Stimulated activated effector memory CD8-positive, alpha-beta T cell treated with anti-CD3 and anti-CD28 coated beads, Interleukin-12 subunit alpha, Interleukin-12 subunit beta, amount 100 ng/mL, for 72 hours (primary cell): ENCODE measurements at regions not wholly inside any gene's neighbourhood (a gene's known extent, or its start where the extent isn't known, plus 50 kb on each side); places are given as distances from the start of the nearest gene placed in this dataset.

ENCODE experiments used
- ATAC-seq: fragments of 150-1000 bp; cut with Tn5 transposase; 2 replicates; pipeline ENCODE4 v1.10.0; 2021
- DNase-seq, 2 donors: peaks; one replicate each; pipeline ENCODE4 v3.0.0; 2021 to 2022; ENCODE audit warnings: low spot score in 2 of 2
- H3K27ac Mint-ChIP-seq: one replicate; pipeline ENCODE4 v1.8.0; 2022; ENCODE audit warnings: mild to moderate bottlenecking, mixed read lengths
- H3K36me3 Mint-ChIP-seq: one replicate; pipeline ENCODE4 v1.8.0; 2022; ENCODE audit warnings: mild to moderate bottlenecking, mixed read lengths
- H3K4me1 Mint-ChIP-seq: one replicate; pipeline ENCODE4 v1.8.0; 2022; ENCODE audit warnings: mixed read lengths
- H3K4me3 Mint-ChIP-seq: one replicate; pipeline ENCODE4 v1.8.0; 2022; ENCODE audit warnings: mild to moderate bottlenecking, mixed read lengths
- H3K9me3 Mint-ChIP-seq: one replicate; pipeline ENCODE4 v1.8.0; 2022; ENCODE audit warnings: mixed read lengths

GRCh38 chr17:71237903-71238538, 882.8 kb upstream of the SOX9 start:
- ATAC-seq (no peak), DNase-seq (no peak)
- H3K9me3 Mint-ChIP-seq: peaks cover 8% of the 10 kb centered on the region
- H3K27ac Mint-ChIP-seq: no peak overlapping the region
- no peaks in the 10 kb centered on the region for H3K4me1 Mint-ChIP-seq
- H3K4me3 Mint-ChIP-seq: no peak overlapping the region
- H3K36me3 Mint-ChIP-seq: no peaks in the 10 kb centered on the region

- Mint-ChIP-seq H3K36me3 (no peaks in the 10 kb centered on the region), H3K4me1 (no peaks in the 10 kb centered on the region), H3K9me3 (no peaks in the 10 kb centered on the region), H3K27ac (no peak overlapping the region), H3K4me3 (no peak overlapping the region)
- DNase-seq (no peak), ATAC-seq (no peak)
Measured at GRCh38 chr17:71247441-71248015, 873.3 kb upstream of the SOX9 start.

DNA sequence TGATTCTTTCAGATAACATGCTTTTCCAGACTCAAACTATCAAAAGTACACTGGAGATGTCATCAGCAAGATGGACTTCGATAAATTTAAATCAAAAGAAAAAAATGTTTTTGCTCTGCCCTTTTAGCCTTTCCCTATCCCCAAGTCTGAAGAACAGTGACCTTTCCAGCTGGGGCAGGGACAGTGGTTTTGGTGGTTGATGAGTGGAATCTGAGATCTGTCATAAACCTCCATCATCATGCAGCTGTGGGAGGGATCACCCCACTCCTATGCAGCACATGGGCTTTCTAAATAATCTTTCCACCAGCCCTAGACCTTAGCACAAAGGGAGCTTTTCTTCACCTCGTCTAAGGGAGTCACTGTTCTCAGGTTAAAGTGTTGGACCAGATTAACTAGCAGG, 869.5 kb upstream of the SOX9 start:
- Mint-ChIP-seq H3K27ac (no peak overlapping the region), H3K4me1 (no peaks in the 10 kb centered on the region), H3K9me3 (no peaks in the 10 kb centered on the region), H3K36me3 (no peaks in the 10 kb centered on the region), H3K4me3 (no peak overlapping the region)
- ATAC-seq (no peak), DNase-seq (no peak)

- Mint-ChIP-seq H3K4me3 (no peak overlapping the region), H3K9me3 (no peaks in the 10 kb centered on the region), H3K4me1 (no peaks in the 10 kb centered on the region), H3K27ac (no peak overlapping the region), H3K36me3 (no peaks in the 10 kb centered on the region)
- DNase-seq (no peak), ATAC-seq (no peak)
Measured at GRCh38 chr17:71251951-71252350, 868.9 kb upstream of the SOX9 start.

DNA sequence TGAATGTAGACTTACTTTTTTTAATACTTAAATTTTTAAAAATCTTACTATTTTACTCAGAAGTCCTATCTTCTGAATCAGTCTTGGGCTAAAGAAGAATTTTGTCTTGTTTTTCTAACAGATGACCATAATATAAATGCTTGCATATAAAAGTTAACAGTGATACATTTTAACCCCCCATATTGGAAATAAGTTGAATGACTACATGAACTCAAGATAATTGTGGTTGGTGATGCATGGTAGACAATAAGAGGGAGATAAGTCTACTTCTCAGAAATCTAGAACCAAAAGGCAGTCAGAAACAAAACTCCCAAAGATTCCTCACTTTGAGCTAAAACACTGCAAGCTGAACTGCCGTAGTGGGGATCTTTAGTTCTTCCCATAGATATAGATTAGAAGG, 868.4 kb upstream of the SOX9 start:
- Mint-ChIP-seq H3K27ac (no peak overlapping the region), H3K4me1 (no peaks in the 10 kb centered on the region)
- ATAC-seq: no peak

GRCh38 chr17:71257096-71257495, 863.7 kb upstream of the SOX9 start:
- ATAC-seq: no peak
- H3K36me3 Mint-ChIP-seq: no peaks in the 10 kb centered on the region
- H3K4me1 Mint-ChIP-seq: no peaks in the 10 kb centered on the region
- H3K4me3 Mint-ChIP-seq: no peak overlapping the region
- H3K9me3 Mint-ChIP-seq: no peaks in the 10 kb centered on the region
- H3K27ac Mint-ChIP-seq: no peak overlapping the region
- no peak for DNase-seq

More for the DNA sequence above, 868.4 kb upstream of the SOX9 start:
- DNase-seq: no peak
- Mint-ChIP-seq H3K9me3 (no peaks in the 10 kb centered on the region), H3K36me3 (no peaks in the 10 kb centered on the region), H3K4me3 (no peak overlapping the region)

- no peaks in the 10 kb centered on the region for H3K36me3 Mint-ChIP-seq
- no peak overlapping the region for H3K4me3 Mint-ChIP-seq
- H3K9me3 Mint-ChIP-seq: peaks cover 6% of the 10 kb centered on the region
- no peak overlapping the region for H3K27ac Mint-ChIP-seq
- DNase-seq (no peak), ATAC-seq (no peak)
- no peaks in the 10 kb centered on the region for H3K4me1 Mint-ChIP-seq
Measured at GRCh38 chr17:71260366-71260940, 860.4 kb upstream of the SOX9 start.

DNA sequence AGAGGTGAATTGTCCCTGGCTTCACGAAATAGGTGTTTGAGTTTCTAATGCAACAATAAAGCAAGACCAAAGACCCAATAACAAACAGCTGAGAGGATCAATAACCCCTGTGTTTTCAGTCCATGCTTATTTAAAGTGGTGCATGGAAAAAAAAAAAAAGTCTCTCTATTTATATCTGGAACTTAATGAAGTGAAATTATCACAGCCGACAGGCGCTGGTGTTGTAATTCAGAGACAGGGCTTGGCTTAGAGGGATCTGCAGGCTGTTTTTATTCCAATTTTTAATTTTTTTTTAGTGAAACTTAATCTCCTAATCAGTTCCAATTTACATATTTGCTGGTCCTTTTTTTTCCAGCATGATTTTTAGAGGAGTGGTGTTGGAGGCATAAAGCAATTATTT, 858.2 kb upstream of the SOX9 start:
- DNase-seq (no peak), ATAC-seq (no peak)
- no peaks in the 10 kb centered on the region for H3K36me3 Mint-ChIP-seq
- no peaks in the 10 kb centered on the region for H3K4me1 Mint-ChIP-seq
- no peak overlapping the region for H3K4me3 Mint-ChIP-seq
- H3K27ac Mint-ChIP-seq: no peak overlapping the region
- peaks cover 22% of the 10 kb centered on the region for H3K9me3 Mint-ChIP-seq

DNA sequence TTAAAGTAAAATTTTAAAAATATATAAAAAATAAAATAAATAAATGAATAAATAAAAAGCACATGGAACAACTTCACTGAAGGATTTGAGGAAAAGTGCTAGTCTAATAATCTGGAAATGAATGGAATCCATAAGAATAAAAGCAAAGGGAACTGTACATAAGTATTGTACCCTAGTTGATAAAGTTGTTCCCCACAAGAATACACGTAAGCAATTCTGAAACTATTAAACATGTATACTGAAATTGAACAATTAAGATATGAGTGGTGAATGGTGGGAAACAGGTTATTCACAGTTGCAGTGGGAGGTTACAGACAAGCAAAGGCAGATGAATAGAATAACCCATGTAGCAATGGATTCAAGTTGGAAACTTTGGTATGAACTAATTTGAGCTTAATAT, 853.2 kb upstream of the SOX9 start:
- Mint-ChIP-seq H3K4me1 (no peaks in the 10 kb centered on the region), H3K27ac (no peak overlapping the region), H3K9me3 (peaks cover 36% of the 10 kb centered on the region), H3K36me3 (no peaks in the 10 kb centered on the region), H3K4me3 (no peak overlapping the region)
- no peak for ATAC-seq
- no peak for DNase-seq

DNA sequence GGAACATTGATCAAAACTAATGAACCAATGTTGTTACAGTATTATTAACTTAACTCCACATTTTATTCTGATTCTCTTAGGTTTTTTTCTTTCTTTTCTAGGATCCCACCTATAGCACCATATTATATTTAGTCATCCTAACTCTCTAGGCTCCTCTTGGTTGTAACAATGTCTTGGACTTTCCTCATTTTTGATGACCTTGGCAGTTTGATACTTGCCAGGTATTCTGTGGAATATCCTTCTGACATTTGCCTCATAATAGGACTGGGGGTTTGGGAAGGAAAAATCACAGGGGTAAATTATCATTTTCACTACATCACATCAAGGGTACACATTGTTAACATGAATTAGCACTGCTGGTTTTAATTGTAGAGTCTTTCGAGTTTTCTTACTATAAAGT, 851.6 kb upstream of the SOX9 start:
- Mint-ChIP-seq H3K9me3 (peaks cover 32% of the 10 kb centered on the region), H3K36me3 (no peaks in the 10 kb centered on the region), H3K4me3 (no peak overlapping the region), H3K27ac (no peak overlapping the region), H3K4me1 (no peaks in the 10 kb centered on the region)
- no peak for DNase-seq
- ATAC-seq: no peak

- DNase-seq: no peak
- H3K4me3 Mint-ChIP-seq: no peak overlapping the region
- no peak for ATAC-seq
Measured at GRCh38 chr17:71273441-71273840, 847.4 kb upstream of the SOX9 start.

DNA sequence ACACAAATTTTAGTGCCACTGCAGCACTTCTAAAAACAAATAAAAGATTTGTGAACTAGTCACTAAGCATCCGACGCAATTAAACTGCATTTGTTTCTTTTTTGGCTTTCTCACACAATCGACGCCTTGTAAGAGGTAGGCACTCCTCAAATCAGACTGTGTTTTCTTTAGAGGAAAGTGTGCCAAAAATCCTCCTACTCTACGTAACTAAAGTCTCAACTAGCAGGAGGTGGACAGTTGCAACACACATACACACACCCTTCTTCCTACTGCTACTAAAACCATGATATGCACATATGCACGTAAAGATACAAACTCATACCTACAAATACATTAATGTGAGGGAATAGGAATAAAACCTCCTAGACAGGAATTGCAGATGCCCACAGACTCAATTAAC, 844.7 kb upstream of the SOX9 start:
- H3K4me3 Mint-ChIP-seq: no peak overlapping the region
- no peaks in the 10 kb centered on the region for H3K4me1 Mint-ChIP-seq
- no peak overlapping the region for H3K27ac Mint-ChIP-seq
- no peak for ATAC-seq
- no peak for DNase-seq
- H3K36me3 Mint-ChIP-seq: no peaks in the 10 kb centered on the region
- peaks cover 4% of the 10 kb centered on the region for H3K9me3 Mint-ChIP-seq

More at GRCh38 chr17:71273441-71273840, 847.4 kb upstream of the SOX9 start:
- Mint-ChIP-seq H3K4me1 (no peaks in the 10 kb centered on the region), H3K36me3 (no peaks in the 10 kb centered on the region), H3K9me3 (peaks cover 14% of the 10 kb centered on the region), H3K27ac (no peak overlapping the region)

DNA sequence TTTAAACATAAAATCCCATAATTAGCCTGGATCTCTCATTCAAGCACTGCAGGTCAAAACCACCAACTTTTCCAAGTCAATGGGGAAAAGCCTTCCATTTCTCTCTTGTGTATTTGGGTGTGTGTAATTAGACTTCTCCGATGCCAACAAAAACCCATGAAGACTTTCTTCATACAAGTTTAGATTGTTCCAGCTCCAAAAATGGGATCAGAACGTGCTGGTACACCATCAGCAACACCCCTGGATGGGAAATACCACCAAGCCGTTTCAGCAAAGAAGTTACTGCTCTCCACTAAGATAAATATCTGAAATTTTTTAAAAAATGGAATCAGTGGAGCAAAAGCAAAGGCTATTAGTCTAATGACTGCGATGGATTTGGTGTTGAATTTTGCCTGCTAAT, 837.3 kb upstream of the SOX9 start:
- Mint-ChIP-seq H3K36me3 (no peaks in the 10 kb centered on the region), H3K9me3 (peaks cover 13% of the 10 kb centered on the region), H3K4me1 (no peaks in the 10 kb centered on the region), H3K4me3 (no peak overlapping the region), H3K27ac (no peak overlapping the region)
- ATAC-seq (no peak), DNase-seq (no peak)

DNA sequence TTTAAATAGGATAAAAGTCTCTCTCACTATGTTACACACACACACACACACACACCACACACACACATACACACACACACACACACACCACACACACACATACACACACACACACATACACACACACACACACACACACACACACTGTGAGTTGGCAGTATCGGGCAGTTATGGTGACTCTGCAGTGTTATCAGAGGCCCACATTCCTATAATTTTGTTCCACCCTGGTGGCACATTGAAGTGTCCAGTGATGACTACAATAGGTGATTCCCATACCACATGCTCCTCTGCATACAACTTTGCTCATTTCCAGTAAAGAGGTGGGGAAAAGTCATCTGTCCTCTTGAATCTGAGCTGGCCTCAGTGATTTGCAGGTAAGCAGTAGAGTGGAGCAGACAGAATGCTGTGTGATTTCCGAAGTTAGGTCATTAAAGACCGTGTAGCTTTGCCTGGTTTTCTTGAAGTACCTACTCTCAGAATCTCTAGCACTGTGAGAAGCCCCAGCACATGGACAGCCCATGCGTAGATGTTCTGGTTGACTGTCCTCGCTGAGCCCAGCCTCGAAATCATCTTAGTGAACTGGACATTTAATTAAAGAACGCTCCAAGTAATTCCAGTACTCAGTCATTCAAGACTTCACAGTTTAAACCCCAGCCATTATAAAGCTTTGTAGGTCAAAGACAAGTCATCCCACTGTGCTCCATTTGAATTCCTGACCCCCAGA, 836.6 kb upstream of the SOX9 start:
- DNase-seq (no peak), ATAC-seq (no peak)
- Mint-ChIP-seq H3K27ac (no peak overlapping the region), H3K36me3 (no peaks in the 10 kb centered on the region), H3K4me3 (no peak overlapping the region), H3K4me1 (no peaks in the 10 kb centered on the region), H3K9me3 (peaks cover 13% of the 10 kb centered on the region)

DNA sequence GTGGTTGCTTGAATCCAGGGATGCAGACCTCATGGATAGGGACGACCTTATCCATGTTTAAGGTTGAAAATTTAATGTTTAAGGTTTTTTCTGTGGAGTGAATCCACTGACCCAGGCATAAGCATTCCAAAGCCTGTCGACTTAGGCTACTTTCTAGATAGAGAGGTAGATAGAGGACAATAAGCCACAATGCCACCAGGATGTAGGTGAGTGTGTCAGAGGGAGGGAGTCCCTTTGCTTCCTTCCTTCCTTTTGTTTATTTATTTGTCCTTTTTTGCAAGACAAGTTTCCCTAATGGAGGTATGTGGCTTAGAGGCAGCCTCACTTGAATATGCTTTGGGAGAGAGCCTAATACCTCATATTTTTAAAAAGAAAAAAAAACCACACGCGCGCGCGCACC, 834.2 kb upstream of the SOX9 start:
- H3K27ac Mint-ChIP-seq: no peak overlapping the region
- H3K9me3 Mint-ChIP-seq: peaks cover 16% of the 10 kb centered on the region
- no peak overlapping the region for H3K4me3 Mint-ChIP-seq
- no peak for DNase-seq
- no peaks in the 10 kb centered on the region for H3K4me1 Mint-ChIP-seq
- no peaks in the 10 kb centered on the region for H3K36me3 Mint-ChIP-seq
- no peak for ATAC-seq
